Immature natural killer cell (primary cell): ENCODE measurements at regions not wholly inside any gene's neighbourhood (a gene's known extent, or its start where the extent isn't known, plus 50 kb on each side); places are given as distances from the start of the nearest gene placed in this dataset.

ENCODE experiments used
- DNase-seq, 3 donors: peaks; one replicate each; pipeline ENCODE4 v3.0.0; 2022; ENCODE audit warnings: mixed read lengths in 1 of 3
- H3K27ac Mint-ChIP-seq, 6 donors: one replicate each; pipeline ENCODE4 v1.8.0; 2020; ENCODE audit warnings: mixed read lengths in 6 of 6, mild to moderate bottlenecking in 5 of 6, inconsistent platforms in 4 of 6, moderate library complexity in 3 of 6
- H3K27me3 Mint-ChIP-seq, 3 donors: one replicate each; pipeline ENCODE4 v1.8.0; 2020 to 2021; ENCODE audit warnings: low read depth in 3 of 3, mild to moderate bottlenecking in 3 of 3, mixed read lengths in 3 of 3, moderate library complexity in 3 of 3, inconsistent platforms in 1 of 3
- H3K36me3 Mint-ChIP-seq, 3 donors: one replicate each; pipeline ENCODE4 v1.8.0; 2020; ENCODE audit warnings: mixed read lengths in 3 of 3, inconsistent platforms in 2 of 3, mild to moderate bottlenecking in 2 of 3
- H3K4me1 Mint-ChIP-seq, 2 donors: one replicate each; pipeline ENCODE4 v1.8.0; 2020; ENCODE audit warnings: inconsistent platforms in 2 of 2, mild to moderate bottlenecking in 2 of 2, mixed read lengths in 2 of 2, moderate library complexity in 1 of 2
- H3K4me3 Mint-ChIP-seq, 5 donors: one replicate each; pipeline ENCODE4 v1.8.0; 2020; ENCODE audit warnings: mild to moderate bottlenecking in 5 of 5, mixed read lengths in 5 of 5, inconsistent platforms in 3 of 5, moderate library complexity in 3 of 5
- H3K9me3 Mint-ChIP-seq, 6 donors: one replicate each; pipeline ENCODE4 v1.8.0; 2020; ENCODE audit warnings: mild to moderate bottlenecking in 6 of 6, mixed read lengths in 6 of 6, inconsistent platforms in 4 of 6, moderate library complexity in 3 of 6

- H3K27ac Mint-ChIP-seq = no peak overlapping the region
- H3K4me3 Mint-ChIP-seq = no peak overlapping the region
- no peak for DNase-seq
- no peaks in the 10 kb centered on the region for H3K36me3 Mint-ChIP-seq
- H3K9me3 Mint-ChIP-seq = no peaks in the 10 kb centered on the region
- H3K27me3 Mint-ChIP-seq = peaks cover 0 to 5% (median 5%) of the 10 kb centered on the region in 3 donors
- H3K4me1 Mint-ChIP-seq = no peaks in the 10 kb centered on the region
Measured at GRCh38 chr12:125267114-125267513, 201.9 kb downstream of the AACS start.

DNA sequence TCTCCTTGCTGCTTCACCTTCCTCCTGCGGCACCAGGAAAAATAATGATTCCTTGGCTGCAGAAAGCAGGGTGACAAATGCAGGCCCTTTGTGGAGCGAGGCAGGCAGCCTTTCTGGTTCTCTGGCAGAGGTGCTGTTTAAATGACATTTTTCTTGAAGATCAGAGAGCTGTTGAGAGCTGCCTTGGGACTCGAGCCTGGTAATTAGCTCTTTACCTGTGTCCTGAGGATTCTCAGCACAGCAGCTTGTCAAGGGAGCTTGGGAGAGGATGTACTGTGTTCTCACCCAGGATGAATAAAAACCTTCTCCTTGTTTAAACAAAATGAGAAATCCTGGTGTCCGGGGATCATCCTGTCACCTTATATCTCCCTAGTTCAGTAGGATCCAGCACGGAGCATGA, 204.0 kb downstream of the AACS start:
- no peak overlapping the region for H3K27ac Mint-ChIP-seq

GRCh38 chr12:125271892-125272291, 206.7 kb downstream of the AACS start:
- Mint-ChIP-seq H3K4me3 (no peak overlapping the region), H3K27ac (no peak overlapping the region), H3K27me3 (peaks cover 2 to 6% (median 2%) of the 10 kb centered on the region in 3 donors), H3K4me1 (no peaks in the 10 kb centered on the region), H3K9me3 (no peaks in the 10 kb centered on the region), H3K36me3 (no peaks in the 10 kb centered on the region)
- DNase-seq = no peak

More for the DNA sequence above, 204.0 kb downstream of the AACS start:
- peaks cover 2 to 5% (median 4%) of the 10 kb centered on the region in 3 donors for H3K27me3 Mint-ChIP-seq
- no peaks in the 10 kb centered on the region for H3K4me1 Mint-ChIP-seq
- no peak overlapping the region for H3K4me3 Mint-ChIP-seq
- no peak for DNase-seq
- no peaks in the 10 kb centered on the region for H3K9me3 Mint-ChIP-seq
- no peaks in the 10 kb centered on the region for H3K36me3 Mint-ChIP-seq

- no peak for DNase-seq
- no peak overlapping the region for H3K27ac Mint-ChIP-seq
- H3K27me3 Mint-ChIP-seq = peaks cover 2 to 6% (median 2%) of the 10 kb centered on the region in 3 donors
- no peaks in the 10 kb centered on the region for H3K9me3 Mint-ChIP-seq
- no peaks in the 10 kb centered on the region for H3K36me3 Mint-ChIP-seq
- no peaks in the 10 kb centered on the region for H3K4me1 Mint-ChIP-seq
- no peak overlapping the region for H3K4me3 Mint-ChIP-seq
Measured at GRCh38 chr12:125272383-125272933, 207.2 kb downstream of the AACS start.

DNA sequence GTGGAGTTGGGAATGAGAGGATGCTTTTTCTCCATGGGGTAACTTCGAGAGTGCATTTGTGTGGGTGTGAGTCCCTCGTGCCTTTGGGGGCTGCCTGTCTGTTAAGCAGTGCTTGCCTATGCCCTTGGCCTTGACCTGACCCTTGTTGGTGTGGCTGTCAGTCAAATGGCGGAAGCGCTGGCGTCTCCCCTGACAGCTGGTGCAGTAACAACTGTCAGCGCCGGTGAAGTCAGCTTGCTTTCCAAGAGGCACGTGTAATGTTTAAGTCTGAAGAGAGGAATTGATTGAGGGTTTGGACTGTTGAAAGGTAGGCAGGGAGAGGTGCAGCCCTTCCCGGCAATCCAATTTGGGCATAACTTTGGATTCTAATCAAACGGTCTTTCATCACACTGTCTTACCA, 211.3 kb downstream of the AACS start:
- Mint-ChIP-seq H3K9me3 (no peaks in the 10 kb centered on the region), H3K4me1 (no peaks in the 10 kb centered on the region), H3K4me3 (no peak overlapping the region), H3K27ac (no peak overlapping the region), H3K27me3 (peaks cover 0 to 2% (median 2%) of the 10 kb centered on the region in 3 donors), H3K36me3 (no peaks in the 10 kb centered on the region)
- DNase-seq = no peak

DNA sequence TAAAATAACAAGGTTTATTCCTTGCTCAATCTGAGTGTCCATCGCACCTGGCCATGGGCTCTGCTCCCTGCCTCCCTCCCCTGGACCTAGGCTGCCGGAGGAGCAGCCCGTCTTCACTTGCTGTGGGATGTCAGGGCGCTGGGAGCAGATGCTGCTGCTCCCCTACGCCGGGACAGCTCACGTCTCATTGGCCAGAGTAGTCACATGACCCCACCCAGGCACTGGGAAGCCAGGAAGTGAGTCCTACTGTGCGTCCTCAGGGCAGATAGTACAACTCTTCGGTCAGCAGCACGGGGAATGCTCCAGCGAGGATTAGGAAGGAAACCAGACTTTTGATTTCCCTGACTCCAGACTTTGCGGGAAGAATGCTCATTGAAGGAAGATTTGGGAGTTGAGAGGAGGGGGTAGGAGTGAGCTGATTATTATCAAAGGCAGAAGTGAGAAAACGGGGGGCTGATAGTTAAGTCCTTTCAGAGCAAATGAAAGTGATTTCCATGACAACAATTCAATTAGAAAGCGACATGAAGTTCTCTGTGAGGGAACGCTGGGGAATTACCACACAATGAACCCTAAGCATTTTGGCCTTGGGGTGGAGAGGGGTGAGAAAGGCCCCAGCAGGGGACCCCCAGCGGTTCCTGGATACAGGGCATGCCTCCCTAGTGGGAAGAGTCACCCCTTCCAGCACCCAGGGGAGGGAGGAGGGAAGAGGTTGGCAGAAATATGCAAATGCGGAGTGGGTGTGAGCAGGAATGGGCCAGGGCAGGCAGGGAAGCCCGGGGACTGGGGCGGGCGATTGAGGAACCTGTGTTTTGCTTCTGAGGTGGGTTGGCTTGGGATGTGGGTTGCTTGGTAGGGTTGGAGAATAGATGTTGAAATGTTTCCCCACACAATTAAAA, 215.5 kb downstream of the AACS start:
- DNase-seq = no peak
- Mint-ChIP-seq H3K27me3 (peaks cover 0 to 9% (median 2%) of the 10 kb centered on the region in 3 donors), H3K9me3 (no peaks in the 10 kb centered on the region), H3K4me1 (no peaks in the 10 kb centered on the region), H3K4me3 (no peak overlapping the region), H3K36me3 (no peaks in the 10 kb centered on the region), H3K27ac (no peak overlapping the region)

- H3K27ac Mint-ChIP-seq = no peak overlapping the region
- no peaks in the 10 kb centered on the region for H3K4me1 Mint-ChIP-seq
- no peak for DNase-seq
- H3K36me3 Mint-ChIP-seq = no peaks in the 10 kb centered on the region
- peaks cover 0 to 2% (median 0%) of the 10 kb centered on the region in 6 donors for H3K9me3 Mint-ChIP-seq
- H3K27me3 Mint-ChIP-seq = peaks cover 0 to 12% (median 0%) of the 10 kb centered on the region in 3 donors
- H3K4me3 Mint-ChIP-seq = no peak overlapping the region
Measured at GRCh38 chr12:125282921-125283320, 217.7 kb downstream of the AACS start.

DNA sequence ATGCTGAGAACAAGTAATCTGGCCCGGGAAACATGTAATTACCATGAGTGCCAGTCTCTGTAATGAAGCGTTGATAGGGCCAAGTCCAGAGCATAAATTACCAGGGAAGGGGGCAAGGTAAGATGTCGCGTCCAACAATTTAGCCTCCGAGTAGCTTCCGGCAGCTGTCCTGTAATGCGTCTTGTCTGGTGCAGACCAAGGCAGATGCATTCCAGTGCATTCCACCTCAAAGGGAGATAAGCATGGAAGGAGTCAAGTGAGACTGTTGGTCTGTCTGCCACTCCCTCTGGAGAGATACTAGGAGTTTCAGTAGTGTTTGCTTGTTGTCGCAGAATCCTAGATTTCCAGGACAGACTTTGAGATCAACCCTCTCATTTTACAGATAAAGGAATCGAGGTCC, 218.3 kb downstream of the AACS start:
- H3K36me3 Mint-ChIP-seq = no peaks in the 10 kb centered on the region
- H3K27ac Mint-ChIP-seq = no peak overlapping the region
- no peaks in the 10 kb centered on the region for H3K4me1 Mint-ChIP-seq
- H3K27me3 Mint-ChIP-seq = peaks cover 0 to 12% (median 0%) of the 10 kb centered on the region in 3 donors
- no peak for DNase-seq
- no peak overlapping the region for H3K4me3 Mint-ChIP-seq
- peaks cover 0 to 2% (median 0%) of the 10 kb centered on the region in 6 donors for H3K9me3 Mint-ChIP-seq

DNA sequence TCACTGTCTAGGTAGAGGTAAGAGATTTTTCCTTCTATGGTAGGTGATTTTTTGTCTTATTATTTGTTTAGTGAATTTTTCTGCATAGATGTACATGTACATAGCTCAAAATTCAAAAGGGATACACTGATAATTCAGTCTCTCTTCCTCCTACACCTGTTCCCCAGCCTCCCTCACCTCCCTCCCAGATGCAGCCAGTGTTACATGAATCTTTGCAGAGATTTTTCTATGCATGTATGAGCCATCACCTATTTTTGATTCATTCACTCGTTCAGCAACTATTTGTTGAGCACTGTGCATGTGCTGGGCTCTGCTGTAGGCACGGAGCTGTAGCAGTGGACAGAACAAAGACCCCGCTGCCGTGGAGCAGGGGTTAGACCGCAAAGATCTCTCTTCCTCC, 218.9 kb downstream of the AACS start:
- H3K4me3 Mint-ChIP-seq = no peak overlapping the region
- no peaks in the 10 kb centered on the region for H3K4me1 Mint-ChIP-seq
- H3K27ac Mint-ChIP-seq = no peak overlapping the region
- no peaks in the 10 kb centered on the region for H3K36me3 Mint-ChIP-seq
- peaks cover 0 to 12% (median 0%) of the 10 kb centered on the region in 3 donors for H3K27me3 Mint-ChIP-seq
- peaks cover 0 to 2% (median 0%) of the 10 kb centered on the region in 6 donors for H3K9me3 Mint-ChIP-seq
- DNase-seq = no peak

DNA sequence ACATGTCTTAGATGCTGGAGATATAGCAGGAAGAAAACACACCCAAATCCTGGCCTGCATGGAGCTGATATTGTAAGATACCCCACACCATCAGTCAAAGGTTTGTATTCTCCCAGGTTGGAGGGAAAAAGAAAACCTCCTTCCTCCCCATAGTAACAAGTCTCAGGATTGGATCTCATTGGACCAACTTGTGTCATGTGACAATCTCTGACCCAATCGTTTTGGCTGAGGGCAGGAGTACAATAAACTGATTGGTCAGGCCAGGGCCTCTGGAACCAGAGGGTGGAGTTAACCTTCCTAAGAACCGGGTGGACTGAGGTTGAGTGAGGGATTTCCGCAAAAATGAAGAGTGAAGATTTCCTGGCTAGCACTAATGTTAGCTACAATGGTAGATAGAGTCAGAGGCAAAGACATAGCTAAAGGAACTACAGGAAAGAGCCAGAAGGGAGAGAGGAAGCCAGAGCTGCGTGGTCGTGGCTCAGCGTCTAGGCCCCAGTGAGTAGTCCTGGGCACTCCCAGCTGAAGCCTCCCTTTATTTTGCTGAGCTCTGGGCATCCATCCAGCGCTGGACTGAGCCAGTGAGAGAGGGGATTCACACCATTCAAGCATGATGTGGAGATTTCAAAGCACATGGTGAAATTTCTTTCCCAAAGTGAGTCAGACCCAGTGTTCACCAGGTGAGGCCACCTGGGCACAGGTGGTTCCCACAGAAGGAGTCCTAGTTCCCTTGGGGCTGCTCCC, 219.9 kb downstream of the AACS start:
- Mint-ChIP-seq H3K27me3 (peaks cover 0 to 12% (median 0%) of the 10 kb centered on the region in 3 donors), H3K4me1 (no peaks in the 10 kb centered on the region), H3K4me3 (no peak overlapping the region), H3K36me3 (no peaks in the 10 kb centered on the region), H3K27ac (no peak overlapping the region), H3K9me3 (peaks cover 0 to 2% (median 0%) of the 10 kb centered on the region in 6 donors)
- DNase-seq = no peak

GRCh38 chr12:125286005-125286727, 220.9 kb downstream of the AACS start:
- H3K27ac Mint-ChIP-seq = no peak overlapping the region
- no peaks in the 10 kb centered on the region for H3K4me1 Mint-ChIP-seq
- H3K4me3 Mint-ChIP-seq = no peak overlapping the region
- no peaks in the 10 kb centered on the region for H3K36me3 Mint-ChIP-seq
- H3K27me3 Mint-ChIP-seq = peaks cover 0 to 12% (median 0%) of the 10 kb centered on the region in 3 donors
- no peak for DNase-seq
- peaks cover 0 to 2% (median 0%) of the 10 kb centered on the region in 6 donors for H3K9me3 Mint-ChIP-seq

DNA sequence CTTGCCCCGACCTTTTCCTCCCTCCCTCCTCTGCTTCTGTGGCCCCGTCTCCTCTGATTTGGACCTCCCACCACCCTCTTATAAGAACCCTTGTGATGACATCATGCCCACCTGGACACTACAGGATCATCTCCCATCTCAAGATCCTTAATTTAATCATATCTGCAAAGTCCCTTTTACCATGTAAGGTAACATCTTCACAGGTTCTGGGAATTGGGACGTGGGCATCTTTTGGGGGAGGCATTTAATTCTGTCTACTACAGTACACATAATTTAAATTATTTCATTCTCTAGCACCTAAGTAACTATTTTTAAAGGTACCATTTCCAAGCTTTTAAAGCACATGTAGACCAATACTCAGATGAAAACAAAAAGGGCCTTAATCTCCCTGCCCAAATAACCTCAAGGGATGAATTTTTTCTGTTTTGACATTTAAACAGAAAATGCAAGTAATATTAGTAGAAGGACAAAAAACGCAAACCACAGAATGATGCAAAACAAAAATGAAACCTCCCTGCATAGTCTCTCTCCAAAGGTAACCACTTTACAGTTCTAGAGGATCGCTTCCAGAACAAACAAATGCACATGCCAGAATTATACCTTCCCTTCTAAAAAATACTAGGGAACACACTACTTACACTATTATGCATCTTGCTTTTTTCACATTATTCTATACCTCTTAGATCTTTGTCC, 222.1 kb downstream of the AACS start:
- H3K27me3 Mint-ChIP-seq = peaks cover 0 to 10% (median 0%) of the 10 kb centered on the region in 3 donors
- H3K9me3 Mint-ChIP-seq = peaks cover 0 to 2% (median 0%) of the 10 kb centered on the region in 6 donors
- no peak overlapping the region for H3K27ac Mint-ChIP-seq
- H3K4me3 Mint-ChIP-seq = no peak overlapping the region
- DNase-seq = no peak
- no peaks in the 10 kb centered on the region for H3K36me3 Mint-ChIP-seq
- no peaks in the 10 kb centered on the region for H3K4me1 Mint-ChIP-seq
